HG03045 (cell line): ENCODE measurements at regions not wholly inside any gene's neighbourhood (a gene's known extent, or its start where the extent isn't known, plus 50 kb on each side); places are given as distances from the start of the nearest gene placed in this dataset.

Source experiments
- ATAC-seq: cut with Tn5 transposase; IDR thresholded peaks from one replicate; pipeline ENCODE4 v1.9.1; 2021; ENCODE audit warnings: mild to moderate bottlenecking, moderate library complexity; ENCODE audit not compliant: unreplicated experiment

DNA sequence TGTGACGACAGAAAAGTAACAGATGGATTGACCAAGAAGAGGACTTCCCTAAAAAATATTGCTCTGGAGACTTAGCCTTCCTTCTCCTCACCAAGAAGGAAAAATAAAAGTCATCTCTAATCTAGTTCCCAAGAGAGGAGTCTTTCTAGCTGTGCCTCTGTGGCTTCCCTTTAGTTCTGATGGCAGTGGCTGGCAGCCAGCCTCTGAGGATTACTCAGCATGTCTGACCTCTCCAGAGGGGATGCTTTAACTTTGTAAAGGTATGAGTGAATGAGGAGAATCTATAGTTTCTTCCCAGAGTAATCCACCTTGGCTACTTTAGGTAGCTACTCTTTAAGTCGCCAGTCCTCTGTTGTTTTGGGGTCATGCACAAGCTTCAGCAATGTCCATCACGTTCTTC lies 163.9 kb upstream of the KIT start:
- no peak for ATAC-seq

DNA sequence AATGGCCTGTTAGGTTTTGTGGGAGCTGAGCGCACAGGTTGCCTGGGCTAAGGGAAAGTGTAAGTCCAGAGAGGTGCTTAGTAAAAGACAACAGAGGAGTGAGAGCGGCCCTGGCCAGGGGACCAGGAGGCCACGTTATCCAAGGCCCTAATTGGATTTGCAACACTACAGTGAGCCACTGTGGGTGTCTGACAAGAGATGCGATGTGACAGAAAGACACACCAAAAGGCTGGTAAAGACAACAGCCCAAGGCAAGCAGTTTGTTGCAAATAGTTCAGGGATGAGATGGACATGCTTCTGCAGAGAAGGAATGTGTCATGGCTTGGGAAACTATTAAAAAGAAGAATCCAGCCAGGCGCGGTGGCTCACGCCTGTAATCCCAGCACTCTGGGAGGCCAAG lies 162.7 kb upstream of the KIT start:
- no peak for ATAC-seq

DNA sequence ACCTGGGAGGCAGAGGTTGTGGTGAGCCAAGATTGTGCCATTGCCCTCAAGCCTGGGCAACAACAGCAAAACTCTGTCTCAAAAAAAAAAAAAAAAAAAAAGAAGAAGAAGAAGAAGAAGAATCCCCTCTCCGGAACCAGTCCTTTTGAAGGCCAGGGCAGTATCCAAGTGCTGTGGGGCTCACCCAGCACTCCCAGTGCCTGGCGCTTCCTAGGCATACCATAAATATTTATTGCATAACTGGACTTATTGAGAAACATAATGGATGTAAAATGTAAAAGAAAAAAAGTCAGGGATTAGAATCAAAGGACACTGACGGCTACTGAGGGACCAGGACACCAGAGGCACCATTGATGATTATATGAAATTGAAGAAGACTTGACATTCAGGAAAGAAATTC lies 162.1 kb upstream of the KIT start:
- ATAC-seq, result no peak

DNA sequence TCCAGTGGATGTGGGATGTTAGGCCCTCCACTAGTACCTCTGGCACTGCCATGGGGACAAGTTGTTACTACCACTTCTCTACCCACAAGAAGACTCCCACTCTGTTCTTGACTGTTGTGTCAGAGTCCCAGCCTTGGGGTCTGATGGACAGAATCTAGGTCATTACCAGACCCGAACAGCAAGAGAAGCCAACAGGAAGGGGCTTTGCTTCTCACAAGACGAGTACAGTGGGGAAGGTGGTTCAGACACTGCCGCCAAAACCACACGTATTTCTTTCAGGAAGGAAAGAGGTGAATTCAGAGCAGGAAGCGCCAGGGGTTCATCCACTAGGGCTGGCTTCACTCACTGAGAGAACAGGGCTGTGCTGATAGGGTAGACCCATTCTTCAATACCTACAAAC lies 161.3 kb upstream of the KIT start:
- no peak for ATAC-seq

DNA sequence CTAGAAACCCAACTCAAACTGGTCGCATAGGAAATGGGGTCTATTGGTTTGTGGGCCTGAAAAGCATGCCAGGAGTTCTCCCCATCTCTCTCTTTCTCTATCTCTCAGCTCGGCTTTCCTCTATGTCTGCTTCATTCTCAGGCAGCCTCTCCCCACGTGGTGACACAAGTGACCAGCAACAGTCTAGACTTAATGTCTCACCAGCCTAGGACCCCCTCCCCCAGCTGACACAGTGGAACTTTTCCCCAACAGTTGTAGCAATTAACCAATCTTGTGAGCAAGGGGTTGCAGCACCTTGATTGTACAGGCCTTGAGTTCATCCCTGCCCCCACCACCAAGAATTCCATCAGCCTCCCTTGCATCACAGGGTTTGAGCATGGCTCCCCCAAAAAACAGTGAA lies 159.8 kb upstream of the KIT start:
- ATAC-seq, result no peak

DNA sequence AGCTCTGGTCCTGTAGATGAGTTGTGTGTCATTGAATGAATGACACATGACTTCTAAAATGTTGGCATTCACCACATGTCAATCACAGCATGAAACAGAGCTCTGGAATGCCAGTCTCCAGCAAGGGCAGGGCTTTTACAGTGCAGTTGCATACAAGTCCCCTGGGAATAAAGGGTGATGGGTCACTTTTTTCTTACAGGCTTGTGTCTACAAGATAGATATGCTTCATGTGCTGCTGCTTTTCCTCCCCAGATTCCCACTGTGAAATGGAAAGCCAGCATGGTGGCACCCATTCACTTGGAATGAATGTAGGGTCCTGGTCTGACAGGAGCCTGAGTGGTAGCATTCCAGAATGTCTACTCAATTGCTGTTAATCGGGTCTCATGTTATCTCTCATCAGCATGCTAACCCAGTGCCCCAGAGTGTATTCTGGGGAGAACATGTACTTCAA lies 159.1 kb upstream of the KIT start:
- no peak for ATAC-seq

DNA sequence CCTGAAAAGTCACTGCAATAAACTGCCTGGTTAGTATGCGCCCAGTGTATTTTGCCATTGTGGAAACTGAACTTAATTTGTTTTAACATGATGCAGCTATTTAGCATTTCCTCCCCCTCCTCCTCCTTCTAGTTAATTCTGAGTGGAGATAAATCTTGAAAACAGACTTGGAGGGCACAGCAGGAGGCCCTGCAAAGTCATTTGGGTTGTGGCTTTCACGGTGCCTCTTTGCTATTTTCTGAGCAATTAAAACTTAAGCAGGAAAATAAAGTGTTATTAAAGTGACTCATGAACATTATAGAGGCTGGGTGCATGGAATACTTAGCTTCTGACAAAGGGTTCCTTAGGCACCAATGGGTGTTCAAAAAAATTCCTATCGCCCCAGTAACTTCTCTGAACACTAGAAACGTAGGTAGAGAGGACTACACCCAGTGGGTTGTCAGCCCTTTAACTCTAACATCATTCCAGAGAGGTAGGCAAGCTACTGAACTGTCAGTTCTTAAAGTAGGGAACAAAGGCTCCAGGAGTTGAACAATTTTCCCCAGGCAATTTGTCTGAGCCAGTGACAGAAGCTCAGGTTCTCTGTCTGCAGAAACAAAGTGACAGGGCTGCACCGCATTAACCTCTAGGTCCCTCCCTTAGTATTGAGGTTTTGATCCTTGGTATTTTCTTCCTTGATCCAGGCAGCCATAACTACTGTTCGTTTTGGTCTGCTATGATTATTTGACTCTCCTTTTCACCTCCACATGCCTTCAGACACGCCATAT lies 158.3 kb upstream of the KIT start:
- no peak for ATAC-seq

DNA sequence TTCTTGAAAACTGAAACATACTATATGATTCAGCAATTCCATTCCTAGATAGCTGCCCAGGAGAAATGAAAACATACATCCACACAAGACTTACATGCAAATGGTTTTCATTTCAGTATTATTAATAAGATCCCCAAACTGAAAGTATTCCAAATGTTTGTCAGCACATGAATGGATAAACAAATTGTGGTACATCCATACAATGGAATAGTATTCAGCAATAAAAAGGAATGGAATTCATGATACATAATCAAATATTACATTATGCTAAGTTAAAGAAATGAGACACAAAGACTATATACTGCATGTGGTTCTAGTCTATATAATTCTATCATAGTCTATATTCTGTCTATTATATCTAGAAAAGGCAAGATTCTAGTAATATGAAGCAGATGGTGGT lies 152.4 kb upstream of the KIT start:
- no peak for ATAC-seq

DNA sequence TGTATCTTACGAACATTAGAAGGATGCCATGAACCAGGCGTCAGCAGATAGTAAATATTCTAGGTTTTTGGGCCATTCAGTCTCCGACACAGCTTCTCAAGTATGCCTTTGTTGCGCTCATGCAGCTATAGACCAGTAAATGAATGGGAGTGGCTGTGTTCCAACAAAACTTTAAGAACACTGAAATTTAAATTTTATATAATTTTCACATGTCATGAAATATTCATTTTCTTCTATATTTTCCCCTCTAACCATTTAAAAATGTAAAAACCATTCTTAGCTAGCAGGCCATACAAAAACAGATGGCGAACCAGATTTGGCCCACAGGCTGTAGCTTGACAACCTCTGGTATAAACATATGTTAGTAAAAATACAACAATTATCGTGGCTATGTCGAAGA lies 151.8 kb upstream of the KIT start:
- ATAC-seq, result no peak

DNA sequence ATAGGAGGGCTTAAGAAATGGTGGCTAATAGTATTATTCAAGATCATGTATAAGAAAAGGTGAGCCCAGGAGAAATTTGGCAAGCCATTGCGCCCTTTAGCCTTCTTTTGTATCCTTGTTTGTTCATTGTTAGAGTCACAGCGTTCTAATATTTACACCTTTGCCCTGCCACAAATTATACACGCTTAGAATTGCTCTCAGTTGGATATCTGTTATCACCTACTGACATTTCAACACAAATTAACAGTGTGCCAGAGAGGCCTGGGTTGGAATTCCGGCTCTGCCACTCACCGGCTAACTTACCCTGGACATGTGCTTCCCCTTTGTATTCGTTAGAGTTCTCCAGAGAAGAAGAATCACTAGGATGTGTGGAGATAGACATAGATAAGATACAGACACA lies 148.7 kb upstream of the KIT start:
- no peak for ATAC-seq

DNA sequence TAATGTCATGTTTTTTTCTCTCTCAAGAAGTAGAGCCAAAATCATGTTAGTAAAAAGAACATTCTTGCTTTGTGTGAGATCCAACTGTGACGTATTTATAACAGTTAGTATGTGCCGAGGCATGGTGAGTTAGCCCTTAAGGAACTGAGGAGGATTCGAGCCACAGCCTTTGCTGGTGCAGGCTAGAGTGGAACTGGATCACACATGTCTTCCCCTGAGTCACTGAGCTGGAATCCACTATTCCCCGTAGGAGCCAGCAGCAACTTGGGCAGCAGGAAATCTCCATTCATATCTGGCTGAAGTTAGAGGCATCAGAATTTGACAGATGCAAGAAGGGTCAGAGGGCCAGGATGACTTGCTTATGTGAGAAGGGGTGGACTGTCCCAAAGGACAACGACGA lies 144.6 kb upstream of the KIT start:
- no peak for ATAC-seq

DNA sequence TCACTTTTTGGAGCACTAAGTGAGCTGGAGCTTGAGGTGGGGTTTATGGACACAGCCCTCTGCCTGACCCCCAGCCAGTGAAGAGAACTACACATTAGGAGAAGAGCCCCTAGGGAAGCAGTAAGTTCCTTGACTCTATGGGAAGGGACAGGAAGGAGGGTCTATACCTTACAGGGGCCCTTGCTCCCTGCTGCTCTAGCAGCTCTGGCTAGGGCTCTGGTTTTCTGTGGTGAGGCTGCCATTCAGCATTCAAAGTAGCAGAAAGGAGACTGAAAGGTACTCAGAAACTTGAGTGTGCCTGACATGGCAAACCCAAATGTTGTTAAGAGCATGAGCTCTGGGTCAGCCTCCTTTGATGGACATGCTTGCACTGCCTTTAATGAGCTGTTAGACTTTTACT lies 144.0 kb upstream of the KIT start:
- ATAC-seq, result no peak

DNA sequence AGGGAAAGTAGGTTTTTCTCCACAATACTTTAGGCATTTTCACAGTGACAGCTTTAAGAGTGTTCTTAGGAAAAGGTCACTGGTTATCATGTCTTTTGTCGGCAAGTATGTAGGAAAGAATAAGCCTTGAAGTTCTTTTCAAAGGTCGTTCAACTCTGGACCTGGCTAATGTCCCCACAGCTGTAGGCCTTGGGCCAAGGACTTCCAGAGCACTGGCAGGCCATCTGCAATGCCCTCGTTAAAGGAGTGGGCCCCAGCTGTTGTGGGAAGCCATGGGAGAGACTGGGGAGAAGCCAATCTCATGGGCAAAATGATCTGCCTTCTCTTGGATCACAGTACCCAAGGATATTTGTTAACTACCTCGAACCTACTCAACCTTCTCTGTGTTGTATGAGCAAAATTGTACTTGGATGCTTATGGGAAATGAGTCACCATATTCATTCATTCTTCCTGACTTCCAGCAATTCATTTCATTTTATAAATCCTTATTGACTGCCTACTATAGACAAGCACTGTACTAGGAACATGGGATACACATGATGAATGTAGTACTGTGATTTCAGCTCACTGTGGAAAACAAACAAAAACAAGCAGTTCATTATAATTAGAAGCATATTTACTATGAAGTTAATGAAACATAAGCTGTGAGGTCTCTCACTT lies 141.1 kb upstream of the KIT start:
- ATAC-seq, result no peak

DNA sequence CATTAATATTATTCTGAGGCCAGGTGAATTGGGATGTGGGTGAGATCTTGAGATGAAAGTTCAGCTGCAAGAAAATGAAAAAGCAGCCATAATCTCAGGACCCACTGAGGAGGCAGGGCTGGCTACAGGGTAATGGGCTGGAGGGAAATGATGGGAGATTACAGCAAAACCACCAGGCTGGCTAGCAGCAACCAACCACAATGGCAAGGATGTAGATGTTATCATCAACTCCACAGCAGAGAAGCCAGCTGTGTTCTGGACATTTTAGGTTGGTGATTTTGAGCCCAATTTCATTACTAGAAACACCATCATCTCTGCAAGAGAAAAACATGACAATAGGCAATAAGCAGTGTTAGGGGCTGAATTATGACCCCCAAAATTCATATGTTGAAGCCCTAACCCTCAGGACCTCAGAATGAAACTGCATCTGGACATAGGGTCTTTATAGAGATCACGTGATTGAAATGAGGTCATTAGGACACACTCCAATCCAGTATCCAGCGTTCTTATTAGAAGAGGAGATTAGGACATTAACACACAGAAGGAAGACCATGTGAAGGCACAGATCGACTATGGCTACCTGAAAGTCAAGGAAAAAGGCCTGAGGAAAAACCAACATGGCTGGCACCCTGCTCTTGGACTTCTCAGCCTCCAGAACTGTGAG lies 139.8 kb upstream of the KIT start:
- no peak for ATAC-seq

DNA sequence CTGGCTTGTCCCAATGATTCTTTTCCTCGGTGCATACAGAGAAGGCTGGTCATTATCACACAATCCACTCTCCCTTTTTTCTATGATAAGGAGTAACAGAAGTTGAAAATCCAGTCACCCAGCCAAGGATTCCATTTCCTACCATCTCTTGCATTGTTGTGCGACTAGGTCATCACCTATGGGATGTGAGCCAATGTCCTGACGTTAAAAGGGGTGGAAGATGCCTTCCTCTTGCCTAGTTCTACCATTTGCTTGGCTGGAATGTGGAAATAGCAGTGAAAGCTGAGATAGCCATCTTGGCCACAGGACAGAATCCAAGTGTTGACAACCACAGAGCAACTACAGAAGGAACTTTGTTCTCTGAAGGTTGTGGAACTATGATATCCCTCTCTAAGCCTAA lies 132.2 kb upstream of the KIT start:
- no peak for ATAC-seq

DNA sequence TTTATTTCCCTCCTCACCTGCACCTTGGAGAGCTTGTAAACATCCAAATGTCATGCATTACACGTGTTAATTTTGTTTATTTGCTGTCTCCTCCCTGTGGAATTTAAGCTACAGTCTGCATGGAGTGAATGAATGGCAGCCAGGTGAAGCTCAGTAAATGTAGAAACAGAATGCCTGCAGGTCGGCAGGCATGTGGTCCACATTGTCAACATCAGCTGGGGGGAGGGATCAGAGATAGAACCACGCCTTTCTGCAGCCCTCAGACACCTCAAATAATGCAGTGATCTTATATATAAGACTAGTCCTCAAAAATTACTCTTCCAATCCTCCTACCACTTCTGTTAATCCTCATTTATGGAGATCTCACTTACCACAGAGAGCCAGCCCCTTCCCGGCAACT lies 131.2 kb upstream of the KIT start:
- ATAC-seq, result no peak

DNA sequence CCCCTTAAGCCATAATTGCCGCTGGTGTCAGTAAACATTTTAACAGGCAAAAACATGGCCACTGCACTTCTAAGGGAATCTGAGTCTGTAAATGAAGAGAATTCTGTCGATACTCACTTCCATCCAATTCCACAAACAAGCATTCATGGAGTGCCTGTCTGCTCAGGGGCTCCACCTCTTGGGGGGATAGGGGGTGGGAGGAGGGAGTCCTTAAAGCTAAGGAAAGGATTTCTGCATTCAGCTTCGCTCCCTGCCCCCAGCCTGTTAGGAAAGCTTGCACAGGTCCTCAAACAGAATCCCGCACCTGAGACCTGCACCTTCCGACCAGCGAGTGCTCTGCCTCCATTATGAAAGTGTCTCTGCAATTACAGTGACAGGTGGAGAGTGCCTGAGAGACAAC lies 130.2 kb upstream of the KIT start:
- no peak for ATAC-seq

DNA sequence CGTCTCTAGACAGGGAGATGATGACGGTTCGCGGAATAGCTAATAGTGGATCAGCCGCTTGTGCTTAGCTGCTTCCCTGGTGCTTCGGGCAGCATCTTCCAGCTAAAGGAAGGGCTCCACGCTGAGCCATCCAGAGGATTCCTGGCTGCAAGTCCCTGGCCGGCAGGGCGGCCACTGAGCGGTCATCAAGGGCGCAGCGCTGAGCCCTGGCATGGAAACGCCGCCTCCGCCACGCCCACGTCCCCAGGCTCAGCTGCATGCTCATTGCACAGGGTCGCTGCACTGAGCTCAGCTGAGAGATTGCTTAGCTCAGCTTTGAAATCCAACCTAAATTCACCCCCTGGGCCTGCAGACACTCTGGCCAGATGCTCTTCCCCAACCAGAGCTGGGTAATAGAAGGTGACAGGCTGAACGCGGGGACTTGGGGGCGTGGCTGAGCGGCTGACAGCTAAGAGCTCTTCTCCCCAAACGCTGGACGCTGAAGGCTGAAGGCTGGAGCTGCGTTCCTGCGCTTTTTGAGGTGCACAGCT lies 118.2 kb upstream of the KIT start:
- no peak for ATAC-seq

DNA sequence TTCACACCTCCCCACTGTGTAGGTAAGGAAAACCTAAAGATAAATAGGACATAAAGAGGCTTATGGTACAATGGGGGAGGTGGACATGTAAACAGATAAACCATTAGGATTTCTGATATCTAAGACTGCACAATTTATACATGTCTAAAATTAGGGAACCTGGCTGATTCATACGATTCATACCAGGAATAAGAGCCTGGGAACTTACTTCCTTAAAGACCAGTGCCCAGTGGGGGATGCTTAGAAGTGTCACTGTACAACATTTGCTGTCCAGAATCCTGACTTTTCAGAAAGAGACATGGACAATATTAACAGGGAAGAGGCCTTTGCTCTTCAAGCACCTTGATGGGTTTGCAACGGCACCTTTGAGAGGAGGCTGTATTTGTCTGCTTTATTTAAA lies 116.8 kb upstream of the KIT start:
- no peak for ATAC-seq

DNA sequence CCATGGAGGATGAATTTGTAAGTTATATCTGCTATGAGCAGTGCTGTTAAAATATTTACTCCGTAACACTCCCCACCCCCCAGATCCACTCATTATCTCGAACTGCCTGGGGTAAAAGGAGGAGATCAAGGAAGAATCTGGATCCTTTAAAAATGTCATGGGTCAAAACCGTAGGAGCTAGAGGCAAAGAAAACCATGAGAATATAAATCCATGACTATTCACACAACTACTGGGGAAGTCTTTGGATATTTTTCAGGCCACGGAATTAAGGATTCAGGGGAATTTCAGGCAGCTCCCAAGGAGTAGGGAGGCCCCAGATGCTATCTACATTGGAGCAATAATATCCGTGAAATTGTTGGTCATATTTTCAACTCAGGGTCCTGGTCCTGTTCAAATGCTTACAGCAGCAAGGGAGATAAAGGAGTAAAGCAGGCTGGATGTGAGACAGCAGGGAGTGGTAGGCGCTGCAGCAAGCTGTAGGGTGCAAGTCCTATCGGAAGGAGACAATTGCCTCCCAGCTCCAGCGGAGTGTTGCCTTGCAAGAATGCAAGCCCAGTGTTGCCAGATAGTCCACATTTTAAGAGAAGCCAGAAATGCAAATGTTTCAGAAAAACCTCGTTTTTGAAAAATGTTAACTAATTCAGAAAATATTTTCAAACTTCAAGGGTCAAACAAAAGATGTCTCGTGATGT lies 116.2 kb upstream of the KIT start:
- ATAC-seq, result no peak

DNA sequence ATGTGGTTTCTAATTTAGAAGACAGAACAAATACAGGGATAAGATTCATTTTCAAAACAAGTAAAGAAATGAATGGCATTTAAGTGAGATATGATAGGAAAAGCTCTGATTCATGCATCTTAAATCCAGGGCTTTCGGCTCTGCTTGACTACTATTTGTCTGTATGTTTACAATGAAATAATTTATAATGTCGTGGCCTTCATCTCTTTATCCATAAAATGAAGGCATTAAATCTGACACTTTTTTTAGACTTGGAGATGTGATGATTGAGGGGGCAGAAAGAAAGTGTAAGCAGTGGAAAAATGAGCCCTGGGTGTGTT lies 115.7 kb upstream of the KIT start:
- no peak for ATAC-seq
